H9 (cell line): ENCODE measurements at regions not wholly inside any gene's neighbourhood (a gene's known extent, or its start where the extent isn't known, plus 50 kb on each side); places are given as distances from the start of the nearest gene placed in this dataset.

ENCODE experiments used
- DNase-seq: peaks from one replicate; pipeline ENCODE4 v3.0.0-alpha.2; 2017
- H2AFZ ChIP-seq: one replicate; pipeline ENCODE4 v1.6.1; 2013; ENCODE audit warnings: mild to moderate bottlenecking, low read length, control low read depth, moderate library complexity
- H2AK5ac ChIP-seq: 2 replicates; pipeline ENCODE4 v1.6.1; 2013; ENCODE audit warnings: low read length, control low read depth, mixed read lengths; ENCODE audit not compliant: insufficient read length
- H2BK120ac ChIP-seq: one replicate; pipeline ENCODE4 v1.6.1; 2013; ENCODE audit warnings: low read depth, mild to moderate bottlenecking, low read length, control low read depth, inconsistent platforms; ENCODE audit not compliant: poor library complexity, severe bottlenecking
- H2BK12ac ChIP-seq: 2 replicates; pipeline ENCODE4 v1.6.1; 2013; ENCODE audit warnings: low read length, control low read depth, mixed read lengths, low read depth; ENCODE audit not compliant: insufficient read length
- H2BK15ac ChIP-seq: 2 replicates; pipeline ENCODE4 v1.6.1; 2013; ENCODE audit warnings: low read depth, low read length, control low read depth
- H2BK20ac ChIP-seq: one replicate; pipeline ENCODE4 v1.6.1; 2013; ENCODE audit warnings: low read depth, mild to moderate bottlenecking, low read length, control low read depth, inconsistent platforms; ENCODE audit not compliant: poor library complexity, severe bottlenecking
- H2BK5ac ChIP-seq: 2 replicates; pipeline ENCODE4 v1.6.1; 2013; ENCODE audit warnings: low read length, control low read depth, mixed read lengths; ENCODE audit not compliant: insufficient read length
- H3K14ac ChIP-seq: 2 replicates; pipeline ENCODE4 v1.6.1; 2013; ENCODE audit warnings: low read length, control low read depth; ENCODE audit not compliant: insufficient read depth
- H3K18ac ChIP-seq: 2 replicates; pipeline ENCODE4 v1.6.1; 2013; ENCODE audit warnings: low read depth, mild to moderate bottlenecking, mixed read lengths, low read length, control low read depth; ENCODE audit not compliant: insufficient read length
- H3K23ac ChIP-seq: 2 replicates; pipeline ENCODE4 v1.6.1; 2013; ENCODE audit warnings: low read length, control low read depth, mixed read lengths, low read depth; ENCODE audit not compliant: insufficient read length
- H3K23me2 ChIP-seq: 2 replicates; pipeline ENCODE4 v1.6.1; 2013; ENCODE audit warnings: low read depth, mild to moderate bottlenecking, mixed read lengths, low read length, control low read depth; ENCODE audit not compliant: insufficient read length, poor library complexity, severe bottlenecking
- H3K27ac ChIP-seq: 2 replicates; pipeline ENCODE4 v1.5.1; 2013; ENCODE audit warnings: low read length, control low read depth, mixed read lengths, low read depth; ENCODE audit not compliant: insufficient read length
- H3K27me3 ChIP-seq: 2 replicates; pipeline ENCODE4 v1.6.1; 2013; ENCODE audit warnings: low read length, control low read depth, inconsistent platforms; ENCODE audit not compliant: insufficient read depth
- H3K4ac ChIP-seq: 2 replicates; pipeline ENCODE4 v1.6.1; 2013; ENCODE audit warnings: low read depth, mild to moderate bottlenecking, control low read depth, inconsistent platforms, low read length, moderate library complexity
- H3K4me1 ChIP-seq: 2 replicates; pipeline ENCODE4 v1.6.1; 2013; ENCODE audit warnings: low read length, control low read depth, inconsistent platforms; ENCODE audit not compliant: insufficient read depth
- H3K4me2 ChIP-seq: 2 replicates; pipeline ENCODE4 v1.6.1; 2013; ENCODE audit warnings: low read length, control low read depth, mixed read lengths; ENCODE audit not compliant: insufficient read length, insufficient read depth
- H3K56ac ChIP-seq: 2 replicates; pipeline ENCODE4 v1.6.1; 2013; ENCODE audit warnings: low read depth, mild to moderate bottlenecking, mixed read lengths, low read length, control low read depth; ENCODE audit not compliant: insufficient read length
- H3K79me1 ChIP-seq: 2 replicates; pipeline ENCODE4 v1.6.1; 2013; ENCODE audit warnings: low read depth, mild to moderate bottlenecking, moderate library complexity, low read length, control low read depth, inconsistent platforms; ENCODE audit not compliant: insufficient read depth, poor library complexity, severe bottlenecking
- H3K79me2 ChIP-seq: 2 replicates; pipeline ENCODE4 v1.6.1; 2013; ENCODE audit warnings: low read length, control low read depth, inconsistent platforms; ENCODE audit not compliant: insufficient read depth
- H3K9ac ChIP-seq: 2 replicates; pipeline ENCODE4 v1.6.1; 2013; ENCODE audit warnings: low read length, control low read depth, mixed read lengths; ENCODE audit not compliant: insufficient read length; ENCODE audit errors: extremely low read depth
- H3K9me3 ChIP-seq: one replicate; pipeline ENCODE4 v1.6.1; 2013; ENCODE audit warnings: low read depth, low read length, inconsistent platforms; ENCODE audit not compliant: control insufficient read depth
- H3T11ph ChIP-seq: one replicate; pipeline ENCODE4 v1.6.1; 2013; ENCODE audit warnings: mild to moderate bottlenecking, low read length, control low read depth, inconsistent platforms
- H4K20me1 ChIP-seq: one replicate; pipeline ENCODE4 v1.6.1; 2013; ENCODE audit not compliant: control insufficient read depth, insufficient read length, insufficient read depth
- H4K5ac ChIP-seq: 2 replicates; pipeline ENCODE4 v1.6.1; 2013; ENCODE audit warnings: low read depth, mild to moderate bottlenecking, mixed read lengths, low read length, control low read depth; ENCODE audit not compliant: insufficient read length
- H4K8ac ChIP-seq: replicated peaks from 2 replicates; pipeline ENCODE4 v1.6.1; 2013; ENCODE audit warnings: low read length, control low read depth, mixed read lengths, low read depth; ENCODE audit not compliant: insufficient read length
- H4K91ac ChIP-seq: 2 replicates; pipeline ENCODE4 v1.6.1; 2013; ENCODE audit warnings: low read depth, mild to moderate bottlenecking, moderate library complexity, mixed read lengths, low read length, control low read depth; ENCODE audit not compliant: insufficient read length
- H3K27ac Mint-ChIP-seq, 3 experiments: 2 replicates in 2 of 3; 3 replicates in 1 of 3; pipeline ENCODE4 v1.8.0; 2020 to 2021; ENCODE audit warnings: mixed read lengths in 3 of 3, mild to moderate bottlenecking in 1 of 3, moderate library complexity in 1 of 3
- H3K27me3 Mint-ChIP-seq: 2 replicates; pipeline ENCODE4 v1.8.0; 2021; ENCODE audit warnings: low read depth, mild to moderate bottlenecking, moderate library complexity, mixed read lengths
- H3K36me3 Mint-ChIP-seq, 3 experiments: 2 replicates in 2 of 3; 3 replicates in 1 of 3; pipeline ENCODE4 v1.8.0; 2020 to 2021; ENCODE audit warnings: low read depth in 3 of 3, mixed read lengths in 3 of 3; ENCODE audit not compliant: insufficient read depth in 1 of 3
- H3K4me1 Mint-ChIP-seq, 2 experiments: 2 replicates each; pipeline ENCODE4 v1.8.0; 2020; ENCODE audit warnings: mixed read lengths in 2 of 2
- H3K4me3 Mint-ChIP-seq, 2 experiments: 2 replicates in 1 of 2; 3 replicates in 1 of 2; pipeline ENCODE4 v1.8.0; 2020 to 2021; ENCODE audit warnings: mild to moderate bottlenecking in 2 of 2, mixed read lengths in 2 of 2, moderate library complexity in 1 of 2
- H3K9me3 Mint-ChIP-seq, 2 experiments: 2 replicates in 1 of 2; 3 replicates in 1 of 2; pipeline ENCODE4 v1.8.0; 2020; ENCODE audit warnings: mild to moderate bottlenecking in 2 of 2, mixed read lengths in 2 of 2, moderate library complexity in 1 of 2
- WGBS: extraction: QIAGEN DNeasy Blood & Tissue Kit; methylation state at CpG from one replicate; pipeline ENCODE4 v1.1.7; 2013; ENCODE audit warnings: missing lambda C conversion rate, low lambda C conversion rate, mixed read lengths; ENCODE audit not compliant: insufficient read length; ENCODE audit errors: extremely low coverage; 5-methylcytosine and 5-hydroxymethylcytosine counted together
- TF ChIP-seq, protein P1 (sequence below): fragments of 200-600 bp; sonication (generic); conservative IDR thresholded peaks from 3 replicates; pipeline ENCODE4 v1.8.0; 2021; ENCODE audit warnings: antibody characterized with exemption, mild to moderate bottlenecking

GRCh38 chr7:82674268-82674667, 230.7 kb upstream of the CACNA2D1 start:
- H3K79me2 ChIP-seq, result no peaks in the 10 kb centered on the region
- no peak overlapping the region for H3K18ac ChIP-seq
- H2BK5ac ChIP-seq, result no peak overlapping the region
- H3K4me1 Mint-ChIP-seq, result peaks cover 14% of the 10 kb centered on the region in 2 experiments
- TF ChIP-seq, protein P1, sequence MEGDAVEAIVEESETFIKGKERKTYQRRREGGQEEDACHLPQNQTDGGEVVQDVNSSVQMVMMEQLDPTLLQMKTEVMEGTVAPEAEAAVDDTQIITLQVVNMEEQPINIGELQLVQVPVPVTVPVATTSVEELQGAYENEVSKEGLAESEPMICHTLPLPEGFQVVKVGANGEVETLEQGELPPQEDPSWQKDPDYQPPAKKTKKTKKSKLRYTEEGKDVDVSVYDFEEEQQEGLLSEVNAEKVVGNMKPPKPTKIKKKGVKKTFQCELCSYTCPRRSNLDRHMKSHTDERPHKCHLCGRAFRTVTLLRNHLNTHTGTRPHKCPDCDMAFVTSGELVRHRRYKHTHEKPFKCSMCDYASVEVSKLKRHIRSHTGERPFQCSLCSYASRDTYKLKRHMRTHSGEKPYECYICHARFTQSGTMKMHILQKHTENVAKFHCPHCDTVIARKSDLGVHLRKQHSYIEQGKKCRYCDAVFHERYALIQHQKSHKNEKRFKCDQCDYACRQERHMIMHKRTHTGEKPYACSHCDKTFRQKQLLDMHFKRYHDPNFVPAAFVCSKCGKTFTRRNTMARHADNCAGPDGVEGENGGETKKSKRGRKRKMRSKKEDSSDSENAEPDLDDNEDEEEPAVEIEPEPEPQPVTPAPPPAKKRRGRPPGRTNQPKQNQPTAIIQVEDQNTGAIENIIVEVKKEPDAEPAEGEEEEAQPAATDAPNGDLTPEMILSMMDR, result no peak
- H3K79me1 ChIP-seq, result no peaks in the 10 kb centered on the region
- H3K27ac ChIP-seq, result no peak overlapping the region
- H4K91ac ChIP-seq, result no peak overlapping the region
- no peak overlapping the region for H4K8ac ChIP-seq
- WGBS, result no CpG with 5 or more reads among the region's 1 CpG
- H3K27ac Mint-ChIP-seq, result peak overlapping the region in 1 of 3 experiments; percentile 31; a peak in 1 of 7 replicates
- H3K23ac ChIP-seq, result no peak overlapping the region
- H3K4me2 ChIP-seq, result no peak overlapping the region
- no peaks in the 10 kb centered on the region for H3K9me3 ChIP-seq
- no peaks in the 10 kb centered on the region for H4K20me1 ChIP-seq
- H2AK5ac ChIP-seq, result no peak overlapping the region
- no peaks in the 10 kb centered on the region for H3K36me3 Mint-ChIP-seq
- H3K14ac ChIP-seq, result no peak overlapping the region
- H2AFZ ChIP-seq, result no peak overlapping the region
- H3T11ph ChIP-seq, result no peak overlapping the region
- H2BK12ac ChIP-seq, result no peak overlapping the region
- H3K23me2 ChIP-seq, result no peaks in the 10 kb centered on the region
- H3K4ac ChIP-seq, result no peak overlapping the region
- no peaks in the 10 kb centered on the region for H3K4me1 ChIP-seq
- H3K27me3 ChIP-seq, result no peaks in the 10 kb centered on the region
- H3K27me3 Mint-ChIP-seq, result no peaks in the 10 kb centered on the region
- no peak for DNase-seq
- H3K56ac ChIP-seq, result no peak overlapping the region
- H3K9ac ChIP-seq, result no peak overlapping the region
- no peak overlapping the region for H3K4me3 Mint-ChIP-seq
- H3K9me3 Mint-ChIP-seq, result no peaks in the 10 kb centered on the region
- no peak overlapping the region for H4K5ac ChIP-seq
- no peak overlapping the region for H2BK120ac ChIP-seq
- H2BK15ac ChIP-seq, result no peak overlapping the region
- no peak overlapping the region for H2BK20ac ChIP-seq
